Natural killer cell (primary cell): ENCODE measurements at regions not wholly inside any gene's neighbourhood (a gene's known extent, or its start where the extent isn't known, plus 50 kb on each side); places are given as distances from the start of the nearest gene placed in this dataset.

ENCODE experiments used
- ATAC-seq, 3 donors: fragments of 150-1000 bp in 2 of 3; fragments of 200-7000 bp in 1 of 3; cut with Tn5 transposase; 1 replicate in 1 of 3; 2 replicates in 2 of 3; pipeline ENCODE4 v1.10.0; 2021; ENCODE audit warnings: mild to moderate bottlenecking in 2 of 3, moderate library complexity in 2 of 3
- DNase-seq, 2 donors: peaks; one replicate each; pipeline versions ENCODE4 v3.0.0 to v3.0.0-alpha.2; 2013 to 2021; ENCODE audit warnings: mixed read lengths in 1 of 2
- H3K27ac ChIP-seq: one replicate; pipeline ENCODE4 v1.5.1; 2013; ENCODE audit warnings: mild to moderate bottlenecking, low read length
- H3K27me3 ChIP-seq: one replicate; pipeline ENCODE4 v1.6.1; 2013; ENCODE audit warnings: low read length; ENCODE audit not compliant: control insufficient read depth, insufficient read depth
- H3K36me3 ChIP-seq: one replicate; pipeline ENCODE4 v1.6.1; 2013; ENCODE audit warnings: low read length; ENCODE audit not compliant: control insufficient read depth, insufficient read depth
- H3K4me1 ChIP-seq: one replicate; pipeline ENCODE4 v1.6.1; 2013; ENCODE audit warnings: low read length; ENCODE audit not compliant: control insufficient read depth, insufficient read depth
- H3K4me3 ChIP-seq: one replicate; pipeline ENCODE4 v1.5.1; 2013; ENCODE audit warnings: low read length
- H3K9me3 ChIP-seq: one replicate; pipeline ENCODE4 v1.6.1; 2013; ENCODE audit warnings: low read length; ENCODE audit not compliant: control insufficient read depth, insufficient read depth
- H3K27ac Mint-ChIP-seq, 2 donors: one replicate each; pipeline ENCODE4 v1.8.0; 2022; ENCODE audit warnings: mild to moderate bottlenecking in 2 of 2, mixed read lengths in 2 of 2, moderate library complexity in 1 of 2
- H3K27me3 Mint-ChIP-seq, 2 donors: one replicate each; pipeline ENCODE4 v1.8.0; 2022; ENCODE audit warnings: low read depth in 2 of 2, mixed read lengths in 2 of 2
- H3K36me3 Mint-ChIP-seq: one replicate; pipeline ENCODE4 v1.8.0; 2022; ENCODE audit warnings: mixed read lengths
- H3K4me1 Mint-ChIP-seq, 2 donors: one replicate each; pipeline ENCODE4 v1.8.0; 2022; ENCODE audit warnings: mixed read lengths in 2 of 2
- H3K4me3 Mint-ChIP-seq: one replicate; pipeline ENCODE4 v1.8.0; 2022; ENCODE audit warnings: mild to moderate bottlenecking, moderate library complexity, mixed read lengths
- H3K9me3 Mint-ChIP-seq, 2 donors: one replicate each; pipeline ENCODE4 v1.8.0; 2022; ENCODE audit warnings: mixed read lengths in 2 of 2
- CTCF ChIP-seq: fragments of 200-600 bp; IDR thresholded peaks from one replicate; pipeline ENCODE4 v1.8.0; 2022; ENCODE audit warnings: antibody characterized with exemption
- WGBS: methylation state at CpG from one replicate; pipeline ENCODE4 v1.1.7; 2013; ENCODE audit warnings: missing lambda C conversion rate; ENCODE audit not compliant: insufficient coverage; 5-methylcytosine and 5-hydroxymethylcytosine counted together
- intact Hi-C: fragments of 100-400 bp; cut with micrococcal nuclease; formaldehyde crosslinking; loops from one replicate; pipeline ENCODE4 v1.14.2; 2022

GRCh38 chr2:238636269-238637073, 209.7 kb downstream of the ASB1 start:
- H3K36me3 Mint-ChIP-seq = no peaks in the 10 kb centered on the region
- ATAC-seq (no peak), DNase-seq (no peak)
- intact Hi-C loops = no loop called here
- 88% methylated on average over 23 of the region's 23 CpGs for WGBS
- no peaks in the 10 kb centered on the region for H3K4me1 Mint-ChIP-seq
- no peak for TF ChIP-seq CTCF
- no peaks in the 10 kb centered on the region for H3K9me3 Mint-ChIP-seq
- H3K4me3 Mint-ChIP-seq = no peak overlapping the region
- no peaks in the 10 kb centered on the region for H3K27me3 ChIP-seq
- H3K27ac Mint-ChIP-seq = no peak overlapping the region
- H3K36me3 ChIP-seq = no peaks in the 10 kb centered on the region
- H3K27ac ChIP-seq = no peak overlapping the region
- H3K4me1 ChIP-seq = no peaks in the 10 kb centered on the region
- H3K9me3 ChIP-seq = no peaks in the 10 kb centered on the region
- H3K4me3 ChIP-seq = no peak overlapping the region
- peaks cover 2 to 9% of the 10 kb centered on the region in 2 donors for H3K27me3 Mint-ChIP-seq

GRCh38 chr2:238638100-238638981, 209.5 kb upstream of the TWIST2 start:
- H3K27ac ChIP-seq = no peak overlapping the region
- no peaks in the 10 kb centered on the region for H3K4me1 ChIP-seq
- H3K27me3 Mint-ChIP-seq = peaks cover 2 to 9% of the 10 kb centered on the region in 2 donors
- H3K27ac Mint-ChIP-seq = no peak overlapping the region
- H3K36me3 ChIP-seq = no peaks in the 10 kb centered on the region
- intact Hi-C loops = no loop called here
- no peak for TF ChIP-seq CTCF
- H3K27me3 ChIP-seq = no peaks in the 10 kb centered on the region
- H3K9me3 ChIP-seq = no peaks in the 10 kb centered on the region
- ATAC-seq = no peak
- no peaks in the 10 kb centered on the region for H3K36me3 Mint-ChIP-seq
- no peak overlapping the region for H3K4me3 Mint-ChIP-seq
- no peaks in the 10 kb centered on the region for H3K4me1 Mint-ChIP-seq
- 80% methylated on average over 20 of the region's 20 CpGs for WGBS
- no peaks in the 10 kb centered on the region for H3K9me3 Mint-ChIP-seq
- H3K4me3 ChIP-seq = no peak overlapping the region
- no peak for DNase-seq

- H3K36me3 Mint-ChIP-seq = no peaks in the 10 kb centered on the region
- DNase-seq = no peak
- Histone ChIP-seq H3K27me3 (no peaks in the 10 kb centered on the region), H3K9me3 (no peaks in the 10 kb centered on the region), H3K4me3 (no peak overlapping the region), H3K36me3 (no peaks in the 10 kb centered on the region), H3K4me1 (no peaks in the 10 kb centered on the region), H3K27ac (no peak overlapping the region)
- no peak for ATAC-seq
- no peak overlapping the region for H3K4me3 Mint-ChIP-seq
- H3K27ac Mint-ChIP-seq = no peak overlapping the region
- no peaks in the 10 kb centered on the region for H3K4me1 Mint-ChIP-seq
- no peaks in the 10 kb centered on the region for H3K9me3 Mint-ChIP-seq
- peaks cover 2 to 9% of the 10 kb centered on the region in 2 donors for H3K27me3 Mint-ChIP-seq
- no peak for TF ChIP-seq CTCF
- WGBS = 87% methylated on average over 17 of the region's 17 CpGs
- intact Hi-C loops = no loop called here
These were observed 208.8 kb upstream of the TWIST2 start for GRCh38 chr2:238638982-238639628.
